Liver (tissue), 3 donors: ENCODE measurements at regions not wholly inside any gene's neighbourhood (a gene's known extent, or its start where the extent isn't known, plus 50 kb on each side); places are given as distances from the start of the nearest gene placed in this dataset.

ENCODE experiments used
- ATF3 ChIP-seq: IDR thresholded peaks from 2 replicates; pipeline ENCODE4 v1.6.1; 2016; ENCODE audit warnings: antibody characterized with exemption
- CTCF ChIP-seq: fragments of 150-350 bp; IDR thresholded peaks from 2 replicates; pipeline ENCODE4 v1.5.1; 2017; ENCODE audit warnings: improper control_type of control experiment, low read depth, low read length; ENCODE audit not compliant: missing input control
- REST ChIP-seq: IDR thresholded peaks from 2 replicates; pipeline ENCODE4 v1.6.1; 2016; ENCODE audit warnings: antibody characterized with exemption, mild to moderate bottlenecking
- RXRA ChIP-seq, 2 donors: IDR thresholded peaks; 2 replicates each; pipeline ENCODE4 v1.6.1; 2017 to 2018; ENCODE audit warnings: antibody characterized with exemption in 2 of 2, mild to moderate bottlenecking in 1 of 2
- SP1 ChIP-seq: IDR thresholded peaks from 2 replicates; pipeline ENCODE4 v1.6.1; 2018; ENCODE audit warnings: antibody characterized with exemption, mild to moderate bottlenecking
- TAF1 ChIP-seq: conservative IDR thresholded peaks from 2 replicates; pipeline ENCODE4 v1.6.1; 2016; ENCODE audit warnings: antibody characterized with exemption, mild to moderate bottlenecking
- YY1 ChIP-seq: IDR thresholded peaks from 2 replicates; pipeline ENCODE4 v1.6.1; 2016; ENCODE audit warnings: antibody characterized with exemption, mild to moderate bottlenecking
- donor health status: healthy.
- donor health status: healthy.

GRCh38 chr22:26823966-26824365 is 166.6 kb downstream of the MIAT start:
- no peak for TF ChIP-seq CTCF
- no peak for TF ChIP-seq REST
- no peak for TF ChIP-seq TAF1
- no peak for TF ChIP-seq ATF3
- no peak for TF ChIP-seq SP1
- TF ChIP-seq YY1, result no peak
- no peak for TF ChIP-seq RXRA (IDR thresholded peaks at IDR 0.05)
